ENCODE measurements at regions not wholly inside any gene's neighbourhood (a gene's known extent, or its start where the extent isn't known, plus 50 kb on each side); places are given as distances from the start of the nearest gene placed in this dataset.

GRCh38 chr2:48180557-48180956, 133.9 kb upstream of the FOXN2 start:
- TF ChIP-seq CTCF (IDR thresholded peaks at IDR 0.05 in 2 of 3, conservative IDR thresholded peaks at IDR 0.05 in 1 of 3; ENCODE audit: insufficient read depth in 2 of 3, low read depth in 1 of 3, low read length in 3 of 3) (no peak), NRF1 (conservative IDR thresholded peaks at IDR 0.05 in 1 of 2, IDR thresholded peaks at IDR 0.05 in 1 of 2) (no peak), E2F4 (CRISPR knock-in tag; IDR thresholded peaks at IDR 0.05; ENCODE audit: low read depth) (no peak), ZNF668 (CRISPR knock-in tag; IDR thresholded peaks at IDR 0.05) (no peak), POLR2A (conservative IDR thresholded peaks at IDR 0.05) (no peak), TBP (optimal IDR thresholded peaks at IDR 0.05; ENCODE audit: low read depth, low read length) (no peak), ZKSCAN1 (IDR thresholded peaks at IDR 0.05; ENCODE audit: low read depth, low read length) (no peak), SIN3B (IDR thresholded peaks at IDR 0.05; ENCODE audit: low read depth) (no peak), CREB5 (CRISPR knock-in tag; IDR thresholded peaks at IDR 0.05) (no peak), PRMT5 (CRISPR knock-in tag; IDR thresholded peaks at IDR 0.05) (no peak), HCFC1 (IDR thresholded peaks at IDR 0.05; ENCODE audit: low read depth, low read length) (no peak)

Data from K562 (cell line).